ENCODE measurements at regions not wholly inside any gene's neighbourhood (a gene's known extent, or its start where the extent isn't known, plus 50 kb on each side); places are given as distances from the start of the nearest gene placed in this dataset.

- CTCF ChIA-PET, result no interaction called here
- no peak for TF ChIP-seq CTCF (IDR thresholded peaks at IDR 0.05; ENCODE audit: control extremely low read depth, extremely low read depth, low read depth, missing control alignments)
- POLR2A ChIA-PET, result no interaction called here
- no peak for DNase-seq (ENCODE audit: extremely low spot score)
Measured at GRCh38 chr2:239540174-239540573, 139.4 kb upstream of the HDAC4 start.

DNA sequence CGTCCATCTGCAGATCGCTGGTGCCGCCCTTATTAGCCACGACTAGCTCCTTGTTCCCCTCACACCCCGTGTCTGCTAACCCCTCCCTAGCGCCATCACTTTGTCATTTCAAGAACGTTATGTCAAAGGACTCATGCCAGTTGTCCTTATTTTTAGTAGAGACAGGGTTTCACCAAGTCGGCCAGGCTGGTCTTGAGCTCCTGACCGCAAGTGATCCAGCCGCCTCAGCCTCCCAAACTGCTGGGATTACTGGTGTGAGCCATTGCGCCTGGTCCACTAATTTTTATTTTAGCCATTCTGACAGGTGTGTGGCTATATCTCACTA lies 138.9 kb upstream of the HDAC4 start:
- ChIA-PET CTCF (no interaction called here), POLR2A (no interaction called here)
- DNase-seq (ENCODE audit: extremely low spot score), result no peak
- TF ChIP-seq CTCF (IDR thresholded peaks at IDR 0.05; ENCODE audit: control extremely low read depth, extremely low read depth, low read depth, missing control alignments), result no peak

GRCh38 chr2:239539083-239539775 lies 138.4 kb upstream of the HDAC4 start:
- ChIA-PET POLR2A (no interaction called here), CTCF (no interaction called here)
- TF ChIP-seq CTCF (IDR thresholded peaks at IDR 0.05; ENCODE audit: control extremely low read depth, extremely low read depth, low read depth, missing control alignments), result no peak
- DNase-seq (ENCODE audit: extremely low spot score), result no peak

DNA sequence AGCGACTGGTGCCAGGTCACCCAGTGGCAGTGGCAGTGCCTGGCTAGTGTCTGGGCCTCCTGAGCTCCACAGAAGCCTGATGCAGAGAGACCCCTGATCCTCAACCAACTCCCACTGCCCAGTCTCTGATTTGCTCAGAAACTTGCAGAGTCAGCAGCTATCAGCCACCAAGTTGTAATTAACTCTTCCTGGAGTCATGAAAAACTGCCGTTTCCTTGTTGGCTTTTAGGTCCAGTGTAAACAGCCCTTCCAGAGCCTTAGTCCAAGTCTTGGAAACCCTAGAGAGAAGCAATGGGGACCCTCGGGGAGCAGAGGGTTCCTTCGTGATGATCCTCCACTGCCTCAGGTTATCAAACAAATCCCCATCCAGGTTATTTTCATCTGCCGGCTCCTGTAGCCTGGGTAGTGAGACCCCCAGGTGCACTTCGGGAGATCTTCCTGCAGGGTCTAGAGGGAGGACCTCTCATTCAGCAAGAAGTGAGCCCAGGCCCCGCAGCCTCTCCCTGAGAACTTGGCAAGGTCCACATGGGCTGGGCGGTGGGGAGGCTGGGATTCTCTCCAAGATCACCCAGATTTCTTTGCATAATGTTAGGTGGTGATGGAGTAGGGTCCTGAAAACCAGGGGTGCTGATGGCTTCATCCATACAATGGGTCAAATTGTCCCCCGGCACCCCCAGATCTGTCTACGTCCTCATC lies 137.7 kb upstream of the HDAC4 start:
- TF ChIP-seq CTCF (IDR thresholded peaks at IDR 0.05; ENCODE audit: control extremely low read depth, extremely low read depth, low read depth, missing control alignments), result no peak
- DNase-seq (ENCODE audit: extremely low spot score), result no peak
- ChIA-PET CTCF (no interaction called here), POLR2A (no interaction called here)

DNA sequence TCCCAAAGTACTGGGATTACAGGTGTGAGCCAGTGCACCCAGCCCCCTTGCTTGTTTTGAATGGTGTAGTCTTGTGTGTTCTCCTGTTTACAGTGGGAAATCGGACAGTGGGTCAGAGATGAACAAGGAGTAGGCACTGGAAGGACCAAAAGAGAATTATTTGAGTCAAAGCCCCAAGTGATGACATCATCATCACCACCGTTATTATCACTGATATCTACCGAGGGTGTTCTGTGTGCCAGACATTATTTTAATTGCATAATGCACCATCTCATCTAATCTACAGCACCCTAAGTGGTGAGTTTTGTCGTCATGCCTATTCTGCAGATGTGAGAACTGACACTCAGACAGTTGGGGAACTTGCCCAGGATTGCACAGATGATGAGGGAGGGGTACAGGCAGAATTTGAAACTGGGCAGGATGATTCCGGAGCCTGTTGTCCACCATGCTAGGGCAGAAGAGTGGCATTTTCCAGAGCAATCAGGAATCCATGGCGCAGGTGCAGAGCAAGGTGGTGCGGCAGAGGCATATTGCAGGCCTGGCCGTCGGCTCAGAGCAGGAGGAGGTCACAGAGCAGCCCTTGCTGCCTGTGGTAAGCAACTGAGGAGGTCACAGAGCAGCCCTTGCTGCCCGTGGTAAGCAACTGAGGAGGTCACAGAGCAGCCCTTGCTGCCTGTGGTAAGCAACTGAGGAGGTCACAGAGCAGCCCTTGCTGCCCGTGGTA lies 137.0 kb upstream of the HDAC4 start:
- ChIA-PET POLR2A (no interaction called here), CTCF (no interaction called here)
- TF ChIP-seq CTCF (IDR thresholded peaks at IDR 0.05; ENCODE audit: control extremely low read depth, extremely low read depth, low read depth, missing control alignments), result no peak

GRCh38 chr2:239536186-239536585 lies 135.4 kb upstream of the HDAC4 start:
- TF ChIP-seq CTCF (IDR thresholded peaks at IDR 0.05; ENCODE audit: control extremely low read depth, extremely low read depth, low read depth, missing control alignments), result no peak
- CTCF ChIA-PET, result no interaction called here
- no peak for DNase-seq (ENCODE audit: extremely low spot score)
- POLR2A ChIA-PET, result no interaction called here

More for the DNA sequence above, 137.0 kb upstream of the HDAC4 start:
- DNase-seq (ENCODE audit: extremely low spot score), result no peak

Data from GM10248 (cell line).